ENCODE measurements at regions not wholly inside any gene's neighbourhood (a gene's known extent, or its start where the extent isn't known, plus 50 kb on each side); places are given as distances from the start of the nearest gene placed in this dataset.

- ChIA-PET CTCF (no interaction called here), POLR2A (ENCODE audit: unreplicated experiment) (no interaction called here)
- Histone ChIP-seq H3K36me3 (ENCODE audit: low read depth) (no peaks in the 10 kb centered on the region), H3K4me2 (no peak overlapping the region), H2AFZ (no peak overlapping the region), H3K4me1 (replicated peaks; ENCODE audit: insufficient read depth) (no peaks in the 10 kb centered on the region), H3K9me2 (ENCODE audit: insufficient read depth) (no peaks in the 10 kb centered on the region; the same call in 1 of the 2 replicates), H3K79me2 (ENCODE audit: low read depth) (no peaks in the 10 kb centered on the region), H4K20me1 (ENCODE audit: insufficient read depth) (no peaks in the 10 kb centered on the region), H3K27ac (no peak overlapping the region), H3F3A (ENCODE audit: insufficient read depth, low read depth) (no peaks in the 10 kb centered on the region), H3K4me3 (no peak overlapping the region), H3K27me3 (ENCODE audit: insufficient read depth, low read depth) (no peaks in the 10 kb centered on the region), H3K9me3 (ENCODE audit: insufficient read depth, low read depth) (no peaks in the 10 kb centered on the region)
- no peak for TF ChIP-seq EZH2 (IDR thresholded peaks at IDR 0.05; ENCODE audit: low read depth)
- TF ChIP-seq CTCF (conservative IDR thresholded peaks at IDR 0.05) = no peak
- intact Hi-C loops (cut with micrococcal nuclease; ENCODE audit: unreplicated experiment) = no loop called here
- no TSS peak for BruUV-seq (replicated peaks)
- no peak for DNase-seq
These were observed 227.5 kb upstream of the CHRM2 start for GRCh38 chr7:136640977-136641376.

GRCh38 chr7:136637813-136638212, 230.6 kb upstream of the CHRM2 start:
- Histone ChIP-seq H3K9me2 (ENCODE audit: insufficient read depth) (no peaks in the 10 kb centered on the region; the same call in 1 of the 2 replicates), H3K4me2 (no peak overlapping the region), H3K36me3 (ENCODE audit: low read depth) (no peaks in the 10 kb centered on the region), H3K27ac (no peak overlapping the region), H3K9me3 (ENCODE audit: insufficient read depth, low read depth) (no peaks in the 10 kb centered on the region), H3F3A (ENCODE audit: insufficient read depth, low read depth) (no peaks in the 10 kb centered on the region), H4K20me1 (ENCODE audit: insufficient read depth) (no peaks in the 10 kb centered on the region), H3K27me3 (ENCODE audit: insufficient read depth, low read depth) (no peaks in the 10 kb centered on the region), H3K4me1 (replicated peaks; ENCODE audit: insufficient read depth) (no peaks in the 10 kb centered on the region), H2AFZ (no peak overlapping the region), H3K4me3 (no peak overlapping the region), H3K79me2 (ENCODE audit: low read depth) (no peaks in the 10 kb centered on the region)
- POLR2A ChIA-PET (ENCODE audit: unreplicated experiment) = interaction anchor here (0.6 kb wide), 1 partner anchor 470 kb away, joined by 3 read pairs; no protein-coding TSS in a partner anchor
- no peak for DNase-seq
- intact Hi-C loops (cut with micrococcal nuclease; ENCODE audit: unreplicated experiment) = no loop called here
- no TSS peak for BruUV-seq (replicated peaks)
- CTCF ChIA-PET = no interaction called here
- TF ChIP-seq CTCF (conservative IDR thresholded peaks at IDR 0.05) (no peak), EZH2 (IDR thresholded peaks at IDR 0.05; ENCODE audit: low read depth) (no peak)

- Histone ChIP-seq H3K27ac (no peak overlapping the region), H3K79me2 (ENCODE audit: low read depth) (no peaks in the 10 kb centered on the region), H3K27me3 (ENCODE audit: insufficient read depth, low read depth) (no peaks in the 10 kb centered on the region), H3K4me3 (no peak overlapping the region), H4K20me1 (ENCODE audit: insufficient read depth) (no peaks in the 10 kb centered on the region), H3F3A (ENCODE audit: insufficient read depth, low read depth) (no peaks in the 10 kb centered on the region), H3K36me3 (ENCODE audit: low read depth) (no peaks in the 10 kb centered on the region), H3K4me2 (no peak overlapping the region), H3K9me2 (ENCODE audit: insufficient read depth) (no peaks in the 10 kb centered on the region), H3K9me3 (ENCODE audit: insufficient read depth, low read depth) (no peaks in the 10 kb centered on the region), H2AFZ (no peak overlapping the region), H3K4me1 (replicated peaks; ENCODE audit: insufficient read depth) (no peaks in the 10 kb centered on the region)
- intact Hi-C loops (cut with micrococcal nuclease; ENCODE audit: unreplicated experiment) = no loop called here
- DNase-seq = no peak
- BruUV-seq (replicated peaks) = no TSS peak
- CTCF ChIA-PET = no interaction called here
- POLR2A ChIA-PET (ENCODE audit: unreplicated experiment) = no interaction called here
- no peak for TF ChIP-seq CTCF (conservative IDR thresholded peaks at IDR 0.05)
- no peak for TF ChIP-seq EZH2 (IDR thresholded peaks at IDR 0.05; ENCODE audit: low read depth)
These were observed 232.7 kb upstream of the CHRM2 start for GRCh38 chr7:136635751-136636150.

All from PC-9 (cell line).